Ascending aorta (tissue), 2 donors: ENCODE measurements at regions not wholly inside any gene's neighbourhood (a gene's known extent, or its start where the extent isn't known, plus 50 kb on each side); places are given as distances from the start of the nearest gene placed in this dataset.

ENCODE experiments used
- DNase-seq, 2 donors: peaks; one replicate each; pipeline ENCODE4 v3.0.0-alpha.2; 2019; ENCODE audit warnings: low spot score in 2 of 2
- H3K27ac ChIP-seq, 2 donors: fragments of 200-600 bp; sonication (generic); one replicate each; pipeline ENCODE4 v1.5.1; 2016 to 2017; ENCODE audit warnings: mild to moderate bottlenecking in 1 of 2
- H3K27me3 ChIP-seq: fragments of 200-600 bp; sonication (generic); one replicate; pipeline ENCODE4 v1.5.1; 2017
- H3K36me3 ChIP-seq, 2 donors: fragments of 200-600 bp; sonication (generic); one replicate each; pipeline ENCODE4 v1.5.1; 2016
- H3K4me1 ChIP-seq, 2 donors: fragments of 200-600 bp; sonication (generic); one replicate each; pipeline ENCODE4 v1.5.1; 2016 to 2017; ENCODE audit warnings: mild to moderate bottlenecking in 1 of 2
- H3K4me3 ChIP-seq, 2 donors: fragments of 200-600 bp; sonication (generic); one replicate each; pipeline ENCODE4 v1.5.1; 2016 to 2017; ENCODE audit warnings: mild to moderate bottlenecking in 1 of 2
- H3K9me3 ChIP-seq, 2 donors: fragments of 200-600 bp; sonication (generic); one replicate each; pipeline ENCODE4 v1.5.1; 2016
- intact Hi-C: fragments of 100-400 bp; cut with DNase I; formaldehyde crosslinking; loops from one replicate; pipeline ENCODE4 v1.15.1; 2023
- TF ChIP-seq, protein P1 (sequence below), 3 experiments: fragments of 200-600 bp in 2 of 3; fragments of 450-650 bp in 1 of 3; sonication (generic) in 2 of 3; IDR thresholded peaks; one replicate each; pipeline ENCODE4 v1.5.1; 2016 to 2019; ENCODE audit warnings: antibody characterized with exemption in 3 of 3, mild to moderate bottlenecking in 1 of 3, moderate library complexity in 1 of 3

DNA sequence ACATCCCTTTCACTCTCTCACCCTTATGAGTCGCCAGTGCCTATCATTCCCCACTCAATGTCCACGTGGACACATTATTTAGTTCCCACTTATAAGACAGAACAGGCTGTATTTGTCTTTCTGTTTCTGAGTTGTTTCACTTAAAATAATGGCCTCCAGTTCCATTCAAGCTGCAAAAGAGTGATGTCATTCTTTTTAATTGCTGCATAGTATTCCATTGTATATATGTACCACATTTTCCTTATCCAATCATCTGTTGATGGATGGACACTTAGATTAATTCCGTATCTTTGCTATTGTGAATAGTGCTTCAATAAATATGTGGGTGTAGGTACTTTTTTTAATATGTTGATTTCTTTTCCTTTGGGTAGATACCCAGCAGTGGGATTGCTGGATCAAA lies 79.1 kb downstream of the ZNF365 start:
- no peaks in the 10 kb centered on the region for H3K9me3 ChIP-seq
- intact Hi-C loops, result no loop called here
- TF ChIP-seq, protein P1, sequence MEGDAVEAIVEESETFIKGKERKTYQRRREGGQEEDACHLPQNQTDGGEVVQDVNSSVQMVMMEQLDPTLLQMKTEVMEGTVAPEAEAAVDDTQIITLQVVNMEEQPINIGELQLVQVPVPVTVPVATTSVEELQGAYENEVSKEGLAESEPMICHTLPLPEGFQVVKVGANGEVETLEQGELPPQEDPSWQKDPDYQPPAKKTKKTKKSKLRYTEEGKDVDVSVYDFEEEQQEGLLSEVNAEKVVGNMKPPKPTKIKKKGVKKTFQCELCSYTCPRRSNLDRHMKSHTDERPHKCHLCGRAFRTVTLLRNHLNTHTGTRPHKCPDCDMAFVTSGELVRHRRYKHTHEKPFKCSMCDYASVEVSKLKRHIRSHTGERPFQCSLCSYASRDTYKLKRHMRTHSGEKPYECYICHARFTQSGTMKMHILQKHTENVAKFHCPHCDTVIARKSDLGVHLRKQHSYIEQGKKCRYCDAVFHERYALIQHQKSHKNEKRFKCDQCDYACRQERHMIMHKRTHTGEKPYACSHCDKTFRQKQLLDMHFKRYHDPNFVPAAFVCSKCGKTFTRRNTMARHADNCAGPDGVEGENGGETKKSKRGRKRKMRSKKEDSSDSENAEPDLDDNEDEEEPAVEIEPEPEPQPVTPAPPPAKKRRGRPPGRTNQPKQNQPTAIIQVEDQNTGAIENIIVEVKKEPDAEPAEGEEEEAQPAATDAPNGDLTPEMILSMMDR (IDR thresholded peaks at IDR 0.05), result no peak
- no peaks in the 10 kb centered on the region for H3K36me3 ChIP-seq
- no peak overlapping the region for H3K27ac ChIP-seq
- DNase-seq, result no peak
- H3K4me1 ChIP-seq, result no peaks in the 10 kb centered on the region
- no peak overlapping the region for H3K4me3 ChIP-seq
- no peaks in the 10 kb centered on the region for H3K27me3 ChIP-seq

- H3K27me3 ChIP-seq, result no peaks in the 10 kb centered on the region
- no peaks in the 10 kb centered on the region for H3K36me3 ChIP-seq
- H3K4me1 ChIP-seq, result no peaks in the 10 kb centered on the region
- H3K27ac ChIP-seq, result no peak overlapping the region
- H3K4me3 ChIP-seq, result no peak overlapping the region
- intact Hi-C loops, result no loop called here
- TF ChIP-seq, protein P1 (IDR thresholded peaks at IDR 0.05), result no peak
- no peak for DNase-seq
- H3K9me3 ChIP-seq, result no peaks in the 10 kb centered on the region
Observed at GRCh38 chr10:62454687-62455397, 80.7 kb downstream of the ZNF365 start.

GRCh38 chr10:62456611-62457101 lies 82.5 kb downstream of the ZNF365 start:
- no peak for DNase-seq
- Histone ChIP-seq H3K27ac (no peak overlapping the region), H3K4me3 (no peak overlapping the region), H3K4me1 (no peaks in the 10 kb centered on the region), H3K27me3 (no peaks in the 10 kb centered on the region), H3K9me3 (no peaks in the 10 kb centered on the region), H3K36me3 (no peaks in the 10 kb centered on the region)
- intact Hi-C loops, result no loop called here
- TF ChIP-seq, protein P1 (IDR thresholded peaks at IDR 0.05), result no peak

GRCh38 chr10:62457196-62457595 lies 83.0 kb downstream of the ZNF365 start:
- Histone ChIP-seq H3K27ac (no peak overlapping the region), H3K9me3 (no peaks in the 10 kb centered on the region), H3K4me1 (no peaks in the 10 kb centered on the region), H3K4me3 (no peak overlapping the region), H3K27me3 (no peaks in the 10 kb centered on the region), H3K36me3 (no peaks in the 10 kb centered on the region)
- intact Hi-C loops, result no loop called here
- DNase-seq, result no peak
- TF ChIP-seq, protein P1 (IDR thresholded peaks at IDR 0.05), result no peak

DNA sequence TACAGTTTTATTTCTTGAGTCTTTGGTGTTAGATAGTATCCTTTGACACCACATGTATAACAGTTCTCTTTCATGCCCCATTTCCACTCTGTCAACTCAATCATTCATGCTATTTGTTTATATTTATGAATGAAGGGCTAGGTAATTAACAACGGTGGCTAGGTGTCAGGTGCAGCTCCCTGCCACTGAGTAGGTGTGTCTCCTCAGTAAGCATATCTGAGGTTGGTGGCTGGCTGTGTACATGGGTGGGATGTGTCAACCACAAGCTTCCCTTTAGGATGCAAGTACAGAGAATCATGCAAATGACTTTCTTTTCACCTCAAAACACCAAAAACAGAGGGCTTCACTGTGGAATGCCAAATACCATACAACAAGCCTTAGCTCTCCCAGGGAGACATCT lies 83.4 kb downstream of the ZNF365 start:
- no peaks in the 10 kb centered on the region for H3K4me1 ChIP-seq
- H3K27ac ChIP-seq, result no peak overlapping the region
- no peak overlapping the region for H3K4me3 ChIP-seq
- TF ChIP-seq, protein P1 (IDR thresholded peaks at IDR 0.05), result no peak
- DNase-seq, result no peak
- H3K9me3 ChIP-seq, result no peaks in the 10 kb centered on the region
- H3K36me3 ChIP-seq, result no peaks in the 10 kb centered on the region
- no peaks in the 10 kb centered on the region for H3K27me3 ChIP-seq
- intact Hi-C loops, result no loop called here
